RPMI8226 (cell line): ENCODE measurements at regions not wholly inside any gene's neighbourhood (a gene's known extent, or its start where the extent isn't known, plus 50 kb on each side); places are given as distances from the start of the nearest gene placed in this dataset.
A peak's percentile ranks its signal among the peaks of the same experiment; 100 is the strongest.
"Not testable (repeated sequence)": the region's sequence is repeated elsewhere in the genome, so short reads cannot be mapped to it uniquely, and the experiment has no call there.

ENCODE experiments used
- DNase-seq: peaks from one replicate; pipeline ENCODE4 v3.0.0-alpha.2; 2015

DNA sequence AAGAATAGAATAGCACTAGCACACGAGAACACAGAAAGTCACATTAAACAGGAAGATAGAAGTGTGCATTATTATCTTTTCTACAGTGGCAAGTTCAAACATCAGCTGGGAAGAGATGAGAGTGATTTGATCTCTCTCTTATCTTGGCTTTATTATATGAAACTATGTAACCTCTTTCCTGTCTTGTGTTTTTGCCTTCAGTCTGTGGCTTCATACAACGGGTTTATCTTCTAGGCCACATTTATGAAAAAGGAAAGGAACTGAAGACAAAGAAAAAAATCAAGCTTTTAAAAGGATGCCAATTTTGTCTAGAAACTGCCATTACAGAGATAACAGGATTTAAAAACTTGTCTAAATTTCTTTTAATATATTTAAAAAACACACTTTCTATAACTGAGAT, 983.6 kb downstream of the RPA4 start:
- DNase-seq, result no peak

GRCh38 chrX:97876697-97877407, 993.1 kb downstream of the RPA4 start:
- no peak for DNase-seq

DNA sequence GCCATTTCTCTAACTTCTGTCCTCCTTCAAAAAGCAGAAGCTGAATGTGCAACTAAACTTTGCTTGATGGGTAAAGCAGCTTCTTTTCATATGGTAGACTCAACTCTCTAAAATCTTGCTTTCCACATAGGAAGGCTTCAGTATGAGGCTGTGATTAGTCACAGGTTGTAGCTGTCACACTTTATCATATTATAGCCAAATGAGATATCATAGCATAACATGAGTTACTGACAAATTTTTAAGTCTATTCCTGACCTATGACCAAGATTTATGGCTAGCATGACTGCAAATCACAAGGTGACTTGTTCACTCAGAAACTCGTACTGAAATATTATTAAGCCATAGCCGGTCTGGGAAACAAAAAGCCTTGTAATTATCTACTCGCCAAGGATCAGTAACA, 998.6 kb downstream of the RPA4 start:
- DNase-seq, result no peak

DNA sequence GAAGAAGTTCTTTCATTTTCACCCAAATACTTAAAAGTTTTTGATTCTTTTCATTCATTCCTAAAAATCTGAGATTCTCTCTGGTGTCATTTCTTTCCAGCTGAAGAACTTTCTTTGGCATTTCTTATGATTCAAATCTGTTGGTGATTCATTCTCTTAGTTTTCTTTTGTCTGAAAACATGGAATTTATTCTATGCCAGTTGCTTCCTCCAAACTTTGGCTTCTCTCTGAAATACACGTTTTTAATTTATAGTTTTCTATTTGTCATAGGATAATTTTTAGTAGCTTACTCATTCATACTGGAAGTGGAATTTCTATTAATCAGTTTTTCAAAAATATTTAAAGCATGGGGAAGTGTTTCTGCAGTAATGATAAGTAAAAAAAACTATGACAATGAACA, 1012.0 kb downstream of the RPA4 start:
- DNase-seq, result no peak

GRCh38 chrX:97897998-97898397, 1014.3 kb downstream of the RPA4 start:
- no peak for DNase-seq

DNA sequence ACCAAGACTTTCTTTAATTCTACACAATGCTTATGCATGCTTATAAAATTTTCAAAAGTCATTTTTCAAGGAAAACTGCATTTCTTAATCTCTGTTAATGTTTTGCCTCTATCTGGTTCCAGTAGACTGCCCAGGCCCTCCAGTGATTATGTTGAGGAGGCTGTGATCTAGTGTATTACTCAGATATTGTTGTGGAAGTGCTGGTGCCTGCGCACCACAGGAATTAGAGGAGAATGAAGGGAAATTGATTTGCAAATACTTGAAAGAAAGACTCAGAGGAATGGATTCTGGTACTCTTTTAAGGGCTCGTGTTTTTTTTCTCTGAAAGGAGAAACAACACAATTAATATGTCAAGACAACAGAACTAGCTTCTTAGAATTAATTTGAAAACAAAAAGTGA, 1015.1 kb downstream of the RPA4 start:
- no peak for DNase-seq

DNA sequence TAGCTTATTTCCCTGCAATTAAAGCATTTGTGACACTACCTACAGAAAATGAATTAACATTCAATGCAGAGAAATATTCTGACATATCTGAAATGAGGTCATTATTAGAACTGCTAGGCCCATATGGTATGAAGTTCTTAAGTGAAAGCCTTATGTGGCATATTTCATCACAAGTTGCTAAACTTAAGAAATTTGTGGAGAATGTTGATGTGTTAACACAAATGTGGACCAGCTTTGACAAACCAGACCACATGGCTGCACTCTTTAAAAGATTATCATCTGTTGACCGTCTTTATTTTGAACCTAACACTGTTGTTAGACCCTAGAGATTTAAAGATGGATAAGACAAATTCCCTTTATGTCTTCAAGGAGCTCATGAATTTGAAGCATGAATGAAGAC, 1024.1 kb downstream of the RPA4 start:
- no peak for DNase-seq

GRCh38 chrX:97909245-97909644, 1025.5 kb downstream of the RPA4 start:
- peak; percentile 52 for DNase-seq

- DNase-seq, result not testable (repeated sequence)
These were observed 1031.7 kb downstream of the RPA4 start for GRCh38 chrX:97915390-97915789.

DNA sequence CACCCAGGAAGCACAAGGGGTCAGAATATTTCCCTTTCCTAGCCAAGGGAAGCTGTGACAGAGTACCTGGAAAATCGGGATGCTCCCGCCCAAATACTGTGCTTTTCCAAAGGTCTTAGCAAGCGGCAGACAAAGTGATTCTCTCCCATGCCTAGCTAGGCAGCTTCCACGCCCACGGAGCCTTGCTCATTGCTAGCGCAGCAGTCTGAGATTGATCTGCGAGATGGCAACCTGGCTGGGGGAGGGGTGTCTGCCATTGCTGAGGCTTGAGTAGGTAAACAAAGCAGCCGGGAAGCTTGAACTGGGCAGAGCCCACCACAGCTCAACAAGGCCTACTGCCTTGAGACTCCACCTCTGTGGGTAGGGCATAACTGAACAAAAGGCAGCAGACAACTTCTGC, 1037.5 kb downstream of the RPA4 start:
- DNase-seq, result not testable (repeated sequence)

DNA sequence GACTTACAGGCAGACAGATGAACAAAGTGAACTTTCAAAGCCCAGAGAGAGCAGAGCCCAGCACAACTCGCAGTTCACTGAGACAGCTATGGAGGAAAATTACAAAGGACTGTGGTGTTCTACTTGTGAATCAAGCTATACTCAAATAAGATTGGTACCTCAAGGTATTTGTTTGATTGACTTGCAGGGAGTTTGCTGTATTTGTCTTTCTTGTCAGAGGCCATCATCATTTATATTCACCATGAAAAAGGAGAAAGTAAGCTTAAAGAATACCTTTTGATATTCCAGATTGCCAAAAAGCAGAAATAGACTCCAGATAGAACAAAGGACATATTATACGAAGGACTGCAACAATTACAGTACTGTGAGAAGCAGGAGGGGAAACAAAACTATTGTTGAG, 1047.9 kb downstream of the RPA4 start:
- no peak for DNase-seq

DNA sequence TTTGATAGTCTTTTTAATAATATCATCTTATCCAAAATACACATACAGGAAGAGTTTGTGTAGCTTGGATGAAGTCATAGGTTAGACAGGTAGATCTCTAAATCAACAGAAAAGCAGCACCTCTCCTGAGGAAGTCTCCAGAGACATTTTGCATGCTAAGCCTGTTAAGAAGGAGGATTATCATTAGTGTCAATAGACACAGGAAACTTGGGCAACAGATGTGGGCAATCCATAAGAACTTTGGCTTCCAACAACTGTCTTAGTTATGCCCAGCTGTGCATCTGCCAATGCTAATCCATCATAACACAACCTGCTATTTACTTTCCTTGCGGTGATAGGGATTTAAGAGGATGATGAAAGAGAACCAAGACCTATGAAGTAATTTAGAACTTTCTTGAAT, 1052.6 kb downstream of the RPA4 start:
- no peak for DNase-seq

GRCh38 chrX:97938706-97939105, 1055.0 kb downstream of the RPA4 start:
- DNase-seq, result no peak

GRCh38 chrX:97968376-97969163, 1084.9 kb downstream of the RPA4 start:
- DNase-seq, result no peak

DNA sequence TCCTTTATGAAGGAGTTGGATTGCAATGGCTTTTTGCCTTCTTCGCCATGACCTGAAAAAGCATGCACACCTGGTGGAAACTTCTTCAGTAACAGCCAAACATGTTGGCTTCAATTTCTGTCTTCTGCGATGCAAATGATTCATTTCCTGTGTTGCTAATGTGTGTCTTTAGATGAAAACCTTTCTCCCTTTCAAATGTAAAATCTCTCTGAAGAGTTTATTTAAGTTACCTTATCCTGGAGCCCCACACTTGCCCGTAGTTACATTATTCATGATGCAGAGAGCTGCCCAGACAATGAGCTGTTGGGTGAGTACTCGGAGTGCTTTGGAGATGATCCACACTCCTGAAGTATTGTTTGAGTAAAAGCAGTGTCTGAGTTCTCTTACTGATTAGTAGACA, 1100.9 kb downstream of the RPA4 start:
- DNase-seq, result no peak

DNA sequence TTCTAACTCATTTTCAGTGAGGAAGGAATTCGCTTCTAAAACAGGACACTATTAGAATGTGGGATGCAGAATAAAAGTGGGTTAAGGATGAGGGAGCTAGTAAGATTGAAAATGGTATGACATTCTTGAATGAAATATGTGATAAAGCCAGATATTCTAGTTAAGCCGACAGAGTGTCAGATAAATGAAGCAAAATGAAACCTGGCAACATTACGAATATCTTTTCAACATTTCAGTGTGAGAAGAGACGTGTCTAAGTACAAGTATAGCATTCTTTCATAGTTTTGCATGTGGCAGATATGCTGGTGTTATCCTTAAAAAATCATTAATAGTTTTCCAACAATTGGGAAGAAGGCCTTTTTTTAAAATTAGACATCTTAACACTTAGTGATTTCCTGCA, 1101.4 kb downstream of the RPA4 start:
- DNase-seq, result no peak

GRCh38 chrX:97987979-97988378, 1104.3 kb downstream of the RPA4 start:
- no peak for DNase-seq

DNA sequence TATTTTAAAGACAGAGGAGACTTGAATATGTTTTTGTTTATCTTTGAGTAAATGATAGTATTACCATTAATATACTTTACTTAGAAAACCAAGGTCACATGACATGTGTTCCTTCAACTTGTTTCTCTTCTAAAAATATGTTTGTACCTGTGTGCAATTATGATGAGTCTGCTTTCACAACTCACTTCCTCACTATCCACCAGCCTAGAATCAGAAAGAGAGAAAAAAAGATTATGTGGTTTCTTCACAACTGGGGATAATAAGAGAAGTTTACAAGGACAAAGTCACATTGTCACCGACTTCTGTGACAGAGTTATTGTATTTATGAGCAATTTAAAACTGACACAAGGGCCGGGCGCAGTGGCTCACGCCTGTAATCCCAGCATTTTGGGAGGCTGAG, 1112.1 kb downstream of the RPA4 start:
- DNase-seq, result peak; percentile 2

DNA sequence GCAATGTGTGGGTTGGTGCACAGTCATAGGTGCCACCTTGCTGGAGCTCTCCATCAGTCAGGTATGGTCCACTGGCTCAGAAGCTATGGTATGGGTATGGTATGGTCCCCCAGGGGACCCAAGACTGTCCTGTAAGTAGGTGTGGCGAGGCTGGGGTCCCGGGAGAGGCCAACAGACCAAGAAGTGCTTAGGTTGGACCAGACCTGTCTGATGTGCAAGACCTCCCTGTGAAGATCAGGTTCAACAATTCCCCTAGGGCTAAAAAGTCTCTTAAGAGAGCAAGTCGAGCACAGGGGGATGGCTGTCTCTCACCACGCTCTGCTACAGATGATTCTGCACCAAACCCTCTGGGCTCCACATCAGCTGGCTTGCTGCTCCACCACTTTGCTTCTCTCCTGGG, 1145.0 kb downstream of the RPA4 start:
- no peak for DNase-seq

GRCh38 chrX:98029861-98030260, 1146.2 kb downstream of the RPA4 start:
- DNase-seq, result no peak

DNA sequence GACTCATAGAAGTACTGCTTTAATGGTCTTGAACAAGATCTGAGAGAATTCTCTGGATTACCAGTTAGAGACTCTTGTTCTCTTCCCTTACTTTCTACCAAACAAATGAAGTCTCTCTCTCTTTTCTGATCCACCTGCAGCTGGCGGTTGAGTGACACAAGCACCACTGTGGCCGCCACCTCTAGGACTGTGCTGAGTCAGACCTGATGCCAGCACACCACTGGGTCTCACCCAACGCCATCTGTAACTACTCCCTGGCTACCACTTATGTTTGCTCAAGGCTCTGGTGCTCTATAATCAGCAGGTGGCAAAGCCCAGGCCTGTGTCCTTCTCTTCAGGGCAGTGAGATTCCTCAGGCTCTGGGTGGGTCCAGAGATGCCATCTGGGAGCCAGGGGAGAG, 1173.5 kb downstream of the RPA4 start:
- no peak for DNase-seq

- no peak for DNase-seq
These were observed 1181.4 kb downstream of the RPA4 start for GRCh38 chrX:98065151-98065550.

- no peak for DNase-seq
These were observed 1183.9 kb downstream of the RPA4 start for GRCh38 chrX:98067611-98068010.

DNA sequence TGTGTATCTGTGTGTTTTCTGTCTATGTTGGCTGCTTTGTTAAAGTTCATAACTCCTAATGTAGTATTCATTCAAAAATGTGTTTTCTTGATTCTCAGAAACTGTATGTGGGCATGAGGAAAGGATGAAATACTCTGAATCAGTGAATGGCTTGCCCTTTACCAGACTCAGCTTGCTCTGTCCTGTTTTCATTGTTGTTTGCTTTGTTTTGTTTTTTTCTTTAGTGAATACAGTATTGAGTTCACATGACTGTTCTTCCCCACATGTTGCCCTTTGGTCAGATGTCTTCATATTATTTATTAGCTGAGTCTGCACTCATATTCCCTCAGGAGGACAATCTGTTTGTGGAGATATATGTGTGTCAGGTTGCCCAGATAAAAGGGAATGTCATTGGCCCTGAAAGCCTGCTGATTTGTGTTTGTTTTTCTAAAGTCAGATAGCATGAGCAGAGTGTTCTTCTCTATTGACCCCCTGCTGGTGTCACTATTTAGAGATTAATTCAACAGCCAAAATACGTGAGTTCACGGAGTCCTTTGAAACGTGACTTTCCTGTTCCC, 1184.4 kb downstream of the RPA4 start:
- no peak for DNase-seq
